Loucy (cell line): ENCODE measurements at regions not wholly inside any gene's neighbourhood (a gene's known extent, or its start where the extent isn't known, plus 50 kb on each side); places are given as distances from the start of the nearest gene placed in this dataset.

Source experiments
- H2AFZ ChIP-seq: fragments of 200-600 bp; sonication (generic); 2 replicates; pipeline ENCODE4 v1.6.0; 2016; ENCODE audit warnings: antibody characterized with exemption, mild to moderate bottlenecking, low read length, moderate library complexity
- H3F3A ChIP-seq: fragments of 200-600 bp; 2 replicates; pipeline ENCODE4 v1.6.0; 2016; ENCODE audit warnings: antibody characterized with exemption, low read depth, mild to moderate bottlenecking
- H3K27me3 ChIP-seq: fragments of 200-600 bp; sonication (generic); 2 replicates; pipeline ENCODE4 v1.6.1; 2014; ENCODE audit warnings: low read length, mild to moderate bottlenecking; ENCODE audit not compliant: insufficient read depth, poor library complexity, severe bottlenecking
- H3K36me3 ChIP-seq: fragments of 200-600 bp; sonication (generic); 2 replicates; pipeline ENCODE4 v1.6.1; 2016; ENCODE audit warnings: low read length; ENCODE audit not compliant: insufficient read depth
- H3K4me1 ChIP-seq: fragments of 200-600 bp; sonication (generic); 2 replicates; pipeline ENCODE4 v1.5.1; 2014; ENCODE audit warnings: low read length, mild to moderate bottlenecking; ENCODE audit not compliant: insufficient read depth, poor library complexity, severe bottlenecking
- H3K4me2 ChIP-seq: fragments of 200-600 bp; sonication (generic); 2 replicates; pipeline ENCODE4 v1.6.0; 2014; ENCODE audit warnings: antibody characterized with exemption, low read length, low read depth, mild to moderate bottlenecking; ENCODE audit not compliant: poor library complexity, severe bottlenecking
- H3K4me3 ChIP-seq: fragments of 200-600 bp; sonication (generic); 2 replicates; pipeline ENCODE4 v1.5.1; 2014; ENCODE audit warnings: low read length, mild to moderate bottlenecking, mixed read lengths; ENCODE audit not compliant: poor library complexity, severe bottlenecking
- H3K79me2 ChIP-seq: fragments of 200-600 bp; sonication (generic); 2 replicates; pipeline ENCODE4 v1.6.1; 2014; ENCODE audit warnings: low read length; ENCODE audit not compliant: insufficient read depth
- H3K9ac ChIP-seq: fragments of 200-600 bp; sonication (generic); 2 replicates; pipeline ENCODE4 v1.6.0; 2014; ENCODE audit warnings: mild to moderate bottlenecking, low read depth, low read length, moderate library complexity; ENCODE audit not compliant: poor library complexity, severe bottlenecking
- H3K9me2 ChIP-seq: fragments of 200-600 bp; sonication (generic); replicated peaks from 2 replicates; pipeline ENCODE4 v1.6.1; 2016; ENCODE audit warnings: low read depth, low read length, mixed read lengths
- H3K9me3 ChIP-seq: fragments of 200-600 bp; sonication (generic); 2 replicates; pipeline ENCODE4 v1.6.1; 2014; ENCODE audit warnings: mild to moderate bottlenecking, antibody characterized with exemption, low read length, low read depth; ENCODE audit not compliant: insufficient read depth
- H4K20me1 ChIP-seq: fragments of 200-600 bp; sonication (generic); 2 replicates; pipeline ENCODE4 v1.6.0; 2014; ENCODE audit warnings: antibody characterized with exemption, low read length, mild to moderate bottlenecking; ENCODE audit not compliant: insufficient read depth, poor library complexity, severe bottlenecking
- EZH2phosphoT487 ChIP-seq: fragments of 200-600 bp; IDR thresholded peaks from 2 replicates; pipeline ENCODE4 v1.6.1; 2018; ENCODE audit warnings: antibody characterized with exemption, mild to moderate bottlenecking, moderate library complexity, borderline replicate concordance
- TF ChIP-seq, protein P1 (sequence below): fragments of 200-600 bp; sonication (generic); conservative IDR thresholded peaks from 2 replicates; pipeline ENCODE4 v1.5.1; 2014; ENCODE audit warnings: mild to moderate bottlenecking, antibody characterized with exemption, low read length

DNA sequence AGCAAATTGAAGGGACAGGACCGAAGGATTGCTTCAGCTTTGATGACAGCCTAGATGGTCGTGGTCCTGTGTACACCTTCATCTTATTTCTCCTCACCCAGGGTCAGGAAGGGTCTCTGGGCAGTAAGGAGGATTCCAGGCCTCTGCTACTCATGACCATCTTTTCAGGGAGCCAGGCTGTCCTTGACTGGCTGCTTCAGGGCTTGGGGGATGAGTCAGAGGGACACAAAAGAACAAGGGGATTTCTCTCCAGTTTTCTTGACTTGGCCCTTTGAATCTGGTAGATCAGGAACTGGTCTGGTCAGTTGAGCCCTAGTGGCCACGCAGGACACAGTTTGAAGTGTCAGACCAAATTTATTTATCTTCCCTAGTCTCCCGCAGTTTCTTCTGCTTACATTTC is 402.1 kb upstream of the CHD6 start:
- H3K36me3 ChIP-seq: no peaks in the 10 kb centered on the region
- no peak overlapping the region for H2AFZ ChIP-seq
- H3K9me3 ChIP-seq: no peaks in the 10 kb centered on the region
- no peak overlapping the region for H3K4me3 ChIP-seq
- H3K9me2 ChIP-seq: no peaks in the 10 kb centered on the region
- H3K9ac ChIP-seq: no peak overlapping the region
- H3K79me2 ChIP-seq: no peaks in the 10 kb centered on the region
- H4K20me1 ChIP-seq: no peaks in the 10 kb centered on the region
- H3K27me3 ChIP-seq: no peaks in the 10 kb centered on the region
- no peaks in the 10 kb centered on the region for H3K4me1 ChIP-seq
- TF ChIP-seq, protein P1, sequence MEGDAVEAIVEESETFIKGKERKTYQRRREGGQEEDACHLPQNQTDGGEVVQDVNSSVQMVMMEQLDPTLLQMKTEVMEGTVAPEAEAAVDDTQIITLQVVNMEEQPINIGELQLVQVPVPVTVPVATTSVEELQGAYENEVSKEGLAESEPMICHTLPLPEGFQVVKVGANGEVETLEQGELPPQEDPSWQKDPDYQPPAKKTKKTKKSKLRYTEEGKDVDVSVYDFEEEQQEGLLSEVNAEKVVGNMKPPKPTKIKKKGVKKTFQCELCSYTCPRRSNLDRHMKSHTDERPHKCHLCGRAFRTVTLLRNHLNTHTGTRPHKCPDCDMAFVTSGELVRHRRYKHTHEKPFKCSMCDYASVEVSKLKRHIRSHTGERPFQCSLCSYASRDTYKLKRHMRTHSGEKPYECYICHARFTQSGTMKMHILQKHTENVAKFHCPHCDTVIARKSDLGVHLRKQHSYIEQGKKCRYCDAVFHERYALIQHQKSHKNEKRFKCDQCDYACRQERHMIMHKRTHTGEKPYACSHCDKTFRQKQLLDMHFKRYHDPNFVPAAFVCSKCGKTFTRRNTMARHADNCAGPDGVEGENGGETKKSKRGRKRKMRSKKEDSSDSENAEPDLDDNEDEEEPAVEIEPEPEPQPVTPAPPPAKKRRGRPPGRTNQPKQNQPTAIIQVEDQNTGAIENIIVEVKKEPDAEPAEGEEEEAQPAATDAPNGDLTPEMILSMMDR: no peak
- no peak for TF ChIP-seq EZH2phosphoT487
- H3K4me2 ChIP-seq: no peak overlapping the region
- H3F3A ChIP-seq: no peaks in the 10 kb centered on the region

DNA sequence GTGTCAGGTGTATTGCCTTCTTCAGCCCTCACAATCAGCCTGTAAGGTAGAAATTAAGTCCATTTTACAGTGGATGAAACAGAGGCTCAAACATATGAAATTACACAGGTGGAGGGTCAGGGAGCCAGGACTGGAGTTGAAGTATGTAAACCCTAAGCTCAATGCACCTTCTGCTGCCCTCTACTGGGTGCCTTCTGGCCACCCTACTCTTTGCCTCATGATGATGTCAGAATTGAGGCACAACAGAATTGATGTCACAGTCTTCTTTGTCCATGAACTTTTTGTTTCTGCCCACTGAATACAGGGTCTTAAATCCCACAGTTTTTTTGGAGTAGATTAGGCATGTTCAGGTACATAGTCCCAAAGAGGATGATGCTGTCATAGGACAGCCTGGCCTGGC is 400.8 kb upstream of the CHD6 start:
- H3F3A ChIP-seq: no peaks in the 10 kb centered on the region
- H3K36me3 ChIP-seq: no peaks in the 10 kb centered on the region
- no peak overlapping the region for H2AFZ ChIP-seq
- no peaks in the 10 kb centered on the region for H3K9me3 ChIP-seq
- no peaks in the 10 kb centered on the region for H3K4me1 ChIP-seq
- no peak overlapping the region for H3K4me3 ChIP-seq
- no peak overlapping the region for H3K9ac ChIP-seq
- H3K4me2 ChIP-seq: no peak overlapping the region
- H3K79me2 ChIP-seq: no peaks in the 10 kb centered on the region
- no peaks in the 10 kb centered on the region for H3K27me3 ChIP-seq
- H3K9me2 ChIP-seq: no peaks in the 10 kb centered on the region
- no peaks in the 10 kb centered on the region for H4K20me1 ChIP-seq
- TF ChIP-seq, protein P1: peak; percentile 60
- TF ChIP-seq EZH2phosphoT487: no peak

DNA sequence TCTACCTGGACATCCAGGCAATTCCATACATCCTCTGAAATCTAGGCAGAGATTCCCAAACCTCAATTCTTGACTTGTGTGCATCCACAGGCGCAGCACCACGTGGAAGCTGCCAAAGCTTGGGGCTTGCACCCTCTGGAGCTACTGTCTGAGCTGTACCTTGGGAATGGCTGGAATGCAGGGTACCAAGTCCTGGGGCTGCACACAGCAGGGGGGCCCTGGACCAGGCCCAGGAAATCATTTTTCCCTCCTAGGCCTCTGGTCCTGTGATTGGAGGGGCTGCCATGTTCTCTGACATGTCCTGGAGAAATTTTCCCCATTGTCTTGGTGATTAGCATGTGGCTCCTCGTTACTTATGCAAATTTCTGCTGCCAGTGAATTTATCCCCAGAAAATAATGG is 391.9 kb upstream of the CHD6 start:
- no peaks in the 10 kb centered on the region for H3K79me2 ChIP-seq
- no peak overlapping the region for H3K9ac ChIP-seq
- H3K4me1 ChIP-seq: no peaks in the 10 kb centered on the region
- no peak overlapping the region for H3K4me2 ChIP-seq
- no peaks in the 10 kb centered on the region for H3K9me3 ChIP-seq
- no peaks in the 10 kb centered on the region for H3K9me2 ChIP-seq
- H3K36me3 ChIP-seq: no peaks in the 10 kb centered on the region
- H3K27me3 ChIP-seq: no peaks in the 10 kb centered on the region
- H2AFZ ChIP-seq: no peak overlapping the region
- H4K20me1 ChIP-seq: no peaks in the 10 kb centered on the region
- H3F3A ChIP-seq: no peaks in the 10 kb centered on the region
- no peak for TF ChIP-seq EZH2phosphoT487
- TF ChIP-seq, protein P1: no peak
- no peak overlapping the region for H3K4me3 ChIP-seq
